Mesenchymal stem cell (in vitro differentiated cells and primary cell): ENCODE measurements at regions not wholly inside any gene's neighbourhood (a gene's known extent, or its start where the extent isn't known, plus 50 kb on each side); places are given as distances from the start of the nearest gene placed in this dataset.

ENCODE experiments used
- DNase-seq: peaks from one replicate; pipeline ENCODE4 v3.0.0-alpha.2; 2013
- H2AFZ ChIP-seq: one replicate; pipeline ENCODE4 v1.6.1; 2013; ENCODE audit warnings: low read depth, mild to moderate bottlenecking, control low read depth, inconsistent platforms, low read length, moderate library complexity
- H2AK5ac ChIP-seq: 2 replicates; pipeline ENCODE4 v1.6.1; 2013; ENCODE audit warnings: low read length, moderate library complexity, mild to moderate bottlenecking, inconsistent platforms; ENCODE audit not compliant: severe bottlenecking
- H2BK120ac ChIP-seq: one replicate; pipeline ENCODE4 v1.6.1; 2013; ENCODE audit warnings: low read depth, mild to moderate bottlenecking, inconsistent platforms, low read length, moderate library complexity
- H2BK12ac ChIP-seq, 2 experiments: one replicate each; pipeline ENCODE4 v1.6.1; 2013; ENCODE audit warnings: inconsistent platforms in 2 of 2, low read length in 2 of 2, mild to moderate bottlenecking in 2 of 2, moderate library complexity in 2 of 2, control low read depth in 1 of 2
- H2BK15ac ChIP-seq: one replicate; pipeline ENCODE4 v1.6.1; 2013; ENCODE audit warnings: mild to moderate bottlenecking, low read depth, inconsistent platforms; ENCODE audit not compliant: poor library complexity, severe bottlenecking
- H2BK5ac ChIP-seq: 2 replicates; pipeline ENCODE4 v1.6.1; 2013; ENCODE audit warnings: low read depth, mild to moderate bottlenecking, low read length, control low read depth, inconsistent platforms; ENCODE audit not compliant: poor library complexity, severe bottlenecking
- H3K14ac ChIP-seq, 2 experiments: one replicate each; pipeline ENCODE4 v1.6.1; 2013; ENCODE audit warnings: inconsistent platforms in 2 of 2, low read length in 2 of 2, control low read depth in 1 of 2, mild to moderate bottlenecking in 1 of 2, moderate library complexity in 1 of 2
- H3K18ac ChIP-seq, 2 experiments: one replicate each; pipeline ENCODE4 v1.6.1; 2013; ENCODE audit warnings: inconsistent platforms in 2 of 2, low read length in 2 of 2, control low read depth in 1 of 2, low read depth in 1 of 2, mild to moderate bottlenecking in 1 of 2
- H3K23ac ChIP-seq, 2 experiments: one replicate each; pipeline ENCODE4 v1.6.1; 2013; ENCODE audit warnings: inconsistent platforms in 2 of 2, low read length in 2 of 2, mild to moderate bottlenecking in 2 of 2, moderate library complexity in 2 of 2, control low read depth in 1 of 2
- H3K27ac ChIP-seq: 2 replicates; pipeline ENCODE4 v1.5.1; 2013; ENCODE audit warnings: mild to moderate bottlenecking, moderate library complexity, low read length, control low read depth, inconsistent platforms; ENCODE audit not compliant: poor library complexity, severe bottlenecking
- H3K27me3 ChIP-seq, 2 experiments: 2 replicates each; pipeline versions ENCODE4 v1.6.1 to v1.7.0; 2013; ENCODE audit warnings: low read length in 2 of 2, mild to moderate bottlenecking in 2 of 2, moderate library complexity in 2 of 2, control low read depth in 1 of 2, inconsistent platforms in 1 of 2; ENCODE audit not compliant: control insufficient read depth in 1 of 2, insufficient read depth in 1 of 2
- H3K36me3 ChIP-seq, 2 experiments: 2 replicates each; pipeline versions ENCODE4 v1.6.1 to v1.7.0; 2013; ENCODE audit warnings: low read length in 2 of 2, control low read depth in 1 of 2, inconsistent platforms in 1 of 2, low read depth in 1 of 2, mild to moderate bottlenecking in 1 of 2; ENCODE audit not compliant: insufficient read depth in 2 of 2, control insufficient read depth in 1 of 2
- H3K4ac ChIP-seq, 2 experiments: one replicate each; pipeline ENCODE4 v1.6.1; 2013; ENCODE audit warnings: inconsistent platforms in 2 of 2, low read length in 2 of 2, mild to moderate bottlenecking in 2 of 2, moderate library complexity in 2 of 2, control low read depth in 1 of 2, low read depth in 1 of 2
- H3K4me1 ChIP-seq: 2 replicates; pipeline ENCODE4 v1.6.1; 2013; ENCODE audit warnings: low read depth, low read length, control low read depth; ENCODE audit not compliant: control insufficient read depth, insufficient read depth
- H3K4me2 ChIP-seq: 2 replicates; pipeline ENCODE4 v1.6.1; 2013; ENCODE audit warnings: low read length, mild to moderate bottlenecking, inconsistent platforms; ENCODE audit not compliant: poor library complexity, severe bottlenecking
- H3K4me3 ChIP-seq, 2 experiments: 2 replicates each; pipeline versions ENCODE4 v1.5.1 to v1.7.0; 2013; ENCODE audit warnings: low read length in 2 of 2, mild to moderate bottlenecking in 2 of 2, control low read depth in 1 of 2, low read depth in 1 of 2; ENCODE audit not compliant: insufficient read depth in 1 of 2
- H3K79me1 ChIP-seq: replicated peaks from 2 replicates; pipeline ENCODE4 v1.6.1; 2013; ENCODE audit warnings: mild to moderate bottlenecking, control low read depth, low read length, inconsistent platforms; ENCODE audit not compliant: poor library complexity, severe bottlenecking
- H3K9ac ChIP-seq: 2 replicates; pipeline ENCODE4 v1.7.0; 2013; ENCODE audit warnings: mild to moderate bottlenecking, low read length, moderate library complexity
- H3K9me3 ChIP-seq: 2 replicates; pipeline ENCODE4 v1.7.0; 2013; ENCODE audit warnings: mild to moderate bottlenecking, low read length; ENCODE audit not compliant: control insufficient read depth
- H4K8ac ChIP-seq: one replicate; pipeline ENCODE4 v1.6.1; 2013; ENCODE audit warnings: inconsistent platforms, mild to moderate bottlenecking, low read length, moderate library complexity
- H4K91ac ChIP-seq: one replicate; pipeline ENCODE4 v1.6.1; 2013; ENCODE audit warnings: mild to moderate bottlenecking, low read length, inconsistent platforms
- WGBS: methylation state at CpG from one replicate; pipeline ENCODE4 v1.1.7; 2013; ENCODE audit warnings: mixed read lengths; 5-methylcytosine and 5-hydroxymethylcytosine counted together

DNA sequence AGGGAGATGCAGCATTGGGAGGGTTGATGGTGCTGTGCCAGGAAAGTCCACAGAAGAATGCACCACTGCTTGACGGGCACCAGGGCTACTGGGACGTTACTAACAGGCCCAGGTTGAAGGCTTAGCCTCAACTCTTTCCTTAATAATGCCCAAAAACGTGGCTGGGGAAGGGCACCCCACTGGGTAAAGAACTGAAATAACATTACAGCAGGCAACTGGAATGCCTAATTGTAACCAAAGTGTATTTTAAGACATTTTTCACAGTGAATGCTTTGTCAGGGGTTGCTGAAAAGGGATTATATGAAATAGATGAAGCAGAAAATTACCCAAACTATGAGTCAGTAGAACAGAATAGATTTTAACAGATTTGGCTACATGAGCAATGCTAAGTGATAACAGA lies 191.3 kb downstream of the CMPK2 start:
- Histone ChIP-seq H3K27ac (peak overlapping the region; percentile 14), H2BK5ac (no peak overlapping the region), H3K23ac (no peak overlapping the region), H4K91ac (no peak overlapping the region), H3K18ac (no peak overlapping the region), H3K4ac (no peak overlapping the region), H3K9me3 (no peaks in the 10 kb centered on the region), H3K36me3 (no peaks in the 10 kb centered on the region), H2AFZ (no peak overlapping the region), H3K4me2 (no peak overlapping the region), H2BK120ac (no peak overlapping the region), H3K4me3 (no peak overlapping the region), H2BK15ac (no peak overlapping the region), H2BK12ac (no peak overlapping the region), H3K9ac (no peak overlapping the region), H2AK5ac (no peak overlapping the region), H4K8ac (no peak overlapping the region), H3K79me1 (no peaks in the 10 kb centered on the region), H3K27me3 (no peaks in the 10 kb centered on the region), H3K14ac (peak overlapping the region in 1 of 2 experiments; percentile 26), H3K4me1 (peaks cover 7% of the 10 kb centered on the region)
- WGBS, result 50% methylated on average over 3 of the region's 3 CpGs
- no peak for DNase-seq

DNA sequence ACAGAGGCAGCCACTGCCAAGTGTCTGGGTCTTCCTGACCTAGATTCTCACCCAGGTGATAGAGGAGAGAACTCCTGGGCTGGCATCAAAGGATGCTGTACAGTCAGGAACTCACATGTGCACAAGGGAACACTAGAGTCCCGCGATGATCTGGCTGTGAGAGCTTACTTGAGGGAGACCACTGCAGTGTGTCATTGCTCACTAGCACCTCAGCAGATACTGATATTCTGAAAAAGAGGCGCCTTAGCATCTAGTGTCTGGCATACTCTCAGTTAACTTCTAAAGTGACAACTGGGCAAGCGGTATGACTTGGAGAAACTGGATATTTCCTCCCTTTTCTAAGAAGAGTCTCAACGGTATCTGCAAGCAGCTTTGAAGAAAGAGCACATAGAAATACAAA lies 189.9 kb downstream of the CMPK2 start:
- Histone ChIP-seq H3K9me3 (no peaks in the 10 kb centered on the region), H2BK120ac (no peak overlapping the region), H2AFZ (no peak overlapping the region), H3K18ac (no peak overlapping the region), H2BK12ac (no peak overlapping the region), H2BK15ac (no peak overlapping the region), H3K4ac (no peak overlapping the region), H3K27ac (no peak overlapping the region), H3K23ac (no peak overlapping the region), H3K4me2 (no peak overlapping the region), H4K8ac (no peak overlapping the region), H3K36me3 (no peaks in the 10 kb centered on the region), H3K4me1 (peaks cover 7% of the 10 kb centered on the region), H3K79me1 (no peaks in the 10 kb centered on the region), H2AK5ac (no peak overlapping the region), H3K4me3 (no peak overlapping the region), H2BK5ac (no peak overlapping the region), H3K9ac (no peak overlapping the region), H4K91ac (no peak overlapping the region), H3K14ac (no peak overlapping the region), H3K27me3 (no peaks in the 10 kb centered on the region)
- no peak for DNase-seq
- WGBS, result 92% methylated on average over 4 of the region's 5 CpGs

DNA sequence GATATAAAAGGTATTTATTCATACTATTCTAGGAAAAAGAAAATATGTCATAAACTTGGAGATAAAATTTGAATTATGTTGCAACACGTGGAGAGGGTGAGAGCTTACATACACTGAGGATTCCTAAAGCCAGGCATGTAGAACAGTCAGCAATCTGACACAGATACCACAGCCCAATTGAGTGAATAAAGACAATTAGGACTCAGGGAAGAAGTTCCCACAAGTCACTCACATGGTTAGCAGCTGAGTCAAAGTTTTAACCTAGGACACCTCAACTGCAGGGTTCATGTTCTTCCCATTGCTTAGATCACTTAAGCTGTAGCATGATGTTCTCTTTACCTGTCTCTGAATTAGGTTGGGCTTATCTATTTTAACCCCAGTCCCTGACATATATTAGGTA lies 189.5 kb downstream of the CMPK2 start:
- H3K4me3 ChIP-seq, result no peak overlapping the region
- no peak overlapping the region for H2AK5ac ChIP-seq
- 79% methylated on average over 1 of the region's 1 CpG for WGBS
- no peaks in the 10 kb centered on the region for H3K27me3 ChIP-seq
- H3K79me1 ChIP-seq, result no peaks in the 10 kb centered on the region
- H4K91ac ChIP-seq, result no peak overlapping the region
- H3K9me3 ChIP-seq, result no peaks in the 10 kb centered on the region
- no peak overlapping the region for H3K4ac ChIP-seq
- no peak overlapping the region for H2BK5ac ChIP-seq
- no peak overlapping the region for H2AFZ ChIP-seq
- H2BK12ac ChIP-seq, result no peak overlapping the region
- H2BK15ac ChIP-seq, result no peak overlapping the region
- no peaks in the 10 kb centered on the region for H3K36me3 ChIP-seq
- H3K27ac ChIP-seq, result no peak overlapping the region
- no peak overlapping the region for H3K23ac ChIP-seq
- H3K9ac ChIP-seq, result no peak overlapping the region
- H3K14ac ChIP-seq, result no peak overlapping the region
- no peak overlapping the region for H2BK120ac ChIP-seq
- no peak overlapping the region for H3K4me2 ChIP-seq
- DNase-seq, result no peak
- no peak overlapping the region for H4K8ac ChIP-seq
- no peak overlapping the region for H3K18ac ChIP-seq
- H3K4me1 ChIP-seq, result peaks cover 7% of the 10 kb centered on the region

DNA sequence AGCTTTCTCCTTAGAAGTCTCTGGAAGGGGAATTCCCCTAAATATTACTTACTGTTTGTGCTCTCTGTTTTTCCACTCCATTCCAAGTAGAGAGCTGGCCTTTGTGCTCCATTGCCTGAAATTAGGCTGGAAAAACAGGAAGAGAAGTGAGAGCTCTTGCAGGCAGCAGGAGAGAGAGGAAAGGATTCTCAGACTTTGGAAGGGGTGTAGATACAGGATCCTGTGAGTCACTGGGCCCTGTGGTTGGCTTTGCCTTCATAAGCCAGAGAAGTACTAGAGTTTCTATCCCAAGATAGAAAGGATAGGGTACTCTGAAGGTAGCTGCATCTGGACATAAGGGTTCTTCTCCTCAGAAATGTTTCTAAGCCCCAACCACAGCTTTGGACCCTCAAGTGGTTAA lies 188.9 kb downstream of the CMPK2 start:
- H3K4ac ChIP-seq, result no peak overlapping the region
- no peak overlapping the region for H2AK5ac ChIP-seq
- H2BK15ac ChIP-seq, result no peak overlapping the region
- no peak overlapping the region for H3K4me3 ChIP-seq
- H2BK5ac ChIP-seq, result no peak overlapping the region
- H3K79me1 ChIP-seq, result no peaks in the 10 kb centered on the region
- no peak for DNase-seq
- no peaks in the 10 kb centered on the region for H3K9me3 ChIP-seq
- no peak overlapping the region for H4K8ac ChIP-seq
- H2BK120ac ChIP-seq, result no peak overlapping the region
- no peak overlapping the region for H2AFZ ChIP-seq
- H3K9ac ChIP-seq, result no peak overlapping the region
- no peak overlapping the region for H3K27ac ChIP-seq
- no peak overlapping the region for H2BK12ac ChIP-seq
- no peak overlapping the region for H3K23ac ChIP-seq
- H3K36me3 ChIP-seq, result no peaks in the 10 kb centered on the region
- no peak overlapping the region for H3K14ac ChIP-seq
- H4K91ac ChIP-seq, result no peak overlapping the region
- no peak overlapping the region for H3K18ac ChIP-seq
- peaks cover 7% of the 10 kb centered on the region for H3K4me1 ChIP-seq
- no peaks in the 10 kb centered on the region for H3K27me3 ChIP-seq
- no peak overlapping the region for H3K4me2 ChIP-seq
